Right lobe of liver (tissue), 4 donors: ENCODE measurements at regions not wholly inside any gene's neighbourhood (a gene's known extent, or its start where the extent isn't known, plus 50 kb on each side); places are given as distances from the start of the nearest gene placed in this dataset.

Experiments used
- CTCF ChIP-seq, 4 donors: fragments of 200-600 bp in 3 of 4; fragments of 450-650 bp in 1 of 4; IDR thresholded peaks; one replicate each; pipeline versions ENCODE4 v1.5.1 to v1.8.0; 2016 to 2022; ENCODE audit warnings: antibody characterized with exemption in 4 of 4, mild to moderate bottlenecking in 2 of 4
- POLR2A ChIP-seq: fragments of 450-650 bp; IDR thresholded peaks from one replicate; pipeline ENCODE4 v1.6.1; 2017; ENCODE audit warnings: antibody characterized with exemption, mild to moderate bottlenecking
- donor health status: DM: no; HTN: no; CAD: no.
- donor health status: DM: no; HTN: no; CAD: no.
- donor health status: DM: no; HTN: yes; CAD: no.

GRCh38 chr7:155991470-155991869 is 179.2 kb upstream of the SHH start:
- TF ChIP-seq CTCF (IDR thresholded peaks at IDR 0.05) (no peak), POLR2A (no peak)
